PC-9 (cell line): ENCODE measurements at regions not wholly inside any gene's neighbourhood (a gene's known extent, or its start where the extent isn't known, plus 50 kb on each side); places are given as distances from the start of the nearest gene placed in this dataset.

ENCODE experiments used
- EZH2 ChIP-seq: fragments of 200-600 bp; sonication (generic); IDR thresholded peaks from 2 replicates; pipeline ENCODE4 v1.8.0; 2017; ENCODE audit warnings: antibody characterized with exemption, low read depth
- TF ChIP-seq, protein P1 (sequence below): fragments of 200-600 bp; sonication (generic); conservative IDR thresholded peaks from 2 replicates; pipeline ENCODE4 v1.6.1; 2017; ENCODE audit warnings: mixed run types, antibody characterized with exemption, mild to moderate bottlenecking, moderate library complexity

- TF ChIP-seq, protein P1, sequence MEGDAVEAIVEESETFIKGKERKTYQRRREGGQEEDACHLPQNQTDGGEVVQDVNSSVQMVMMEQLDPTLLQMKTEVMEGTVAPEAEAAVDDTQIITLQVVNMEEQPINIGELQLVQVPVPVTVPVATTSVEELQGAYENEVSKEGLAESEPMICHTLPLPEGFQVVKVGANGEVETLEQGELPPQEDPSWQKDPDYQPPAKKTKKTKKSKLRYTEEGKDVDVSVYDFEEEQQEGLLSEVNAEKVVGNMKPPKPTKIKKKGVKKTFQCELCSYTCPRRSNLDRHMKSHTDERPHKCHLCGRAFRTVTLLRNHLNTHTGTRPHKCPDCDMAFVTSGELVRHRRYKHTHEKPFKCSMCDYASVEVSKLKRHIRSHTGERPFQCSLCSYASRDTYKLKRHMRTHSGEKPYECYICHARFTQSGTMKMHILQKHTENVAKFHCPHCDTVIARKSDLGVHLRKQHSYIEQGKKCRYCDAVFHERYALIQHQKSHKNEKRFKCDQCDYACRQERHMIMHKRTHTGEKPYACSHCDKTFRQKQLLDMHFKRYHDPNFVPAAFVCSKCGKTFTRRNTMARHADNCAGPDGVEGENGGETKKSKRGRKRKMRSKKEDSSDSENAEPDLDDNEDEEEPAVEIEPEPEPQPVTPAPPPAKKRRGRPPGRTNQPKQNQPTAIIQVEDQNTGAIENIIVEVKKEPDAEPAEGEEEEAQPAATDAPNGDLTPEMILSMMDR, result no peak
- no peak for TF ChIP-seq EZH2
These were observed 334.5 kb upstream of the IRX4 start for GRCh38 chr5:2217219-2217618.
